ENCODE measurements at regions not wholly inside any gene's neighbourhood (a gene's known extent, or its start where the extent isn't known, plus 50 kb on each side); places are given as distances from the start of the nearest gene placed in this dataset.

DNA sequence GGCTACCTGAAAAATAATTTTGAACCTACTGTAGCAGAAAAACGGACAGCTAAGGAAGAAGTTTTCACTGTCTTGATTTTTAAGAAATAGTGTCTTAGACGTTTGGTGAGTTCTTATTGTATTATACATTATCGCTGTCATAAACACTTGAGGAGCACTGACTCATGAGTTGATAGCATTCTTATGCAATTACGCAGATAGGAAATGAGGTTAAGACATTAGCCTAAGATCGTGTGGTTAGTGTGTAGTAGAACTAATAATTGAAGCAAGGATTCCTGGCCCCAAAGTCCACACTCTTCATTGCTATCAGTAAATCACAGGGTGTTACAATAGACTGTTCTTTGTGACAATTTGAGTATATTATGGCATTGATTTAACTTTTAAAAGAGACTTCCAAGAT lies 238.1 kb downstream of the ARAP2 start:
- ATAC-seq = no peak
- TF ChIP-seq ZNF8 (CRISPR knock-in tag; IDR thresholded peaks at IDR 0.05) = no peak

DNA sequence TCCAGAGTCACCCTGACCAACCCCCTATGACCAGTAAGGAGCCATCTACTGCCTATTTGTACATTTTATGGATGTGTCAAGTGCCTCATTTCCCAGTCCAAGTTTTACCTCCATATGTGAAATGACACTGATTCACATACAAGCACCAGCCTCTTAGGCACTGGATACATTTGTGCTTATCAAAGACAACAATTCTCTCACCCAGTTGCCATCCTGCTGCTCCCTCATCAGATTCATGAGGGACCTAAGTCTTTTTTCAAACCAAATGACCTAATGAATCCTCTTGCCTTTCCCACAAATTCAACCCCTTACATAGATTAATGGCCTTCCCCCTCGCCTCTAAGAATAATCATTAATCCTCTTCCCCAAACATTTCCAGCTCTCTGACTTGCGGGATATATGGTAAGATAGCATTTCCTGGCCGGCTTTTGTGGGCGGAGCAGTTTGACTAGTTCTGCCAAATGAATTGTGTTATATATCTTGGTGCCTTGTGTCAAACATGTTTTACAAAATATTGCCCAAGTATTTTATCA lies 233.9 kb downstream of the ARAP2 start:
- no peak for TF ChIP-seq PPARA (CRISPR knock-in tag; IDR thresholded peaks at IDR 0.05; ENCODE audit: borderline replicate concordance)
- TF ChIP-seq, protein P1, sequence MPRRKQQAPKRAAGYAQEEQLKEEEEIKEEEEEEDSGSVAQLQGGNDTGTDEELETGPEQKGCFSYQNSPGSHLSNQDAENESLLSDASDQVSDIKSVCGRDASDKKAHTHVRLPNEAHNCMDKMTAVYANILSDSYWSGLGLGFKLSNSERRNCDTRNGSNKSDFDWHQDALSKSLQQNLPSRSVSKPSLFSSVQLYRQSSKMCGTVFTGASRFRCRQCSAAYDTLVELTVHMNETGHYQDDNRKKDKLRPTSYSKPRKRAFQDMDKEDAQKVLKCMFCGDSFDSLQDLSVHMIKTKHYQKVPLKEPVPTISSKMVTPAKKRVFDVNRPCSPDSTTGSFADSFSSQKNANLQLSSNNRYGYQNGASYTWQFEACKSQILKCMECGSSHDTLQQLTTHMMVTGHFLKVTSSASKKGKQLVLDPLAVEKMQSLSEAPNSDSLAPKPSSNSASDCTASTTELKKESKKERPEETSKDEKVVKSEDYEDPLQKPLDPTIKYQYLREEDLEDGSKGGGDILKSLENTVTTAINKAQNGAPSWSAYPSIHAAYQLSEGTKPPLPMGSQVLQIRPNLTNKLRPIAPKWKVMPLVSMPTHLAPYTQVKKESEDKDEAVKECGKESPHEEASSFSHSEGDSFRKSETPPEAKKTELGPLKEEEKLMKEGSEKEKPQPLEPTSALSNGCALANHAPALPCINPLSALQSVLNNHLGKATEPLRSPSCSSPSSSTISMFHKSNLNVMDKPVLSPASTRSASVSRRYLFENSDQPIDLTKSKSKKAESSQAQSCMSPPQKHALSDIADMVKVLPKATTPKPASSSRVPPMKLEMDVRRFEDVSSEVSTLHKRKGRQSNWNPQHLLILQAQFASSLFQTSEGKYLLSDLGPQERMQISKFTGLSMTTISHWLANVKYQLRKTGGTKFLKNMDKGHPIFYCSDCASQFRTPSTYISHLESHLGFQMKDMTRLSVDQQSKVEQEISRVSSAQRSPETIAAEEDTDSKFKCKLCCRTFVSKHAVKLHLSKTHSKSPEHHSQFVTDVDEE (CRISPR knock-in tag; IDR thresholded peaks at IDR 0.05) = no peak
- TF ChIP-seq ISL1 (CRISPR knock-in tag; IDR thresholded peaks at IDR 0.05) = no peak
- TF ChIP-seq OSR1 (CRISPR knock-in tag; IDR thresholded peaks at IDR 0.05) = no peak
- no peak for TF ChIP-seq ZNF70 (CRISPR knock-in tag; IDR thresholded peaks at IDR 0.05)
- no peak for TF ChIP-seq ZFP30 (CRISPR knock-in tag; IDR thresholded peaks at IDR 0.05)
- TF ChIP-seq SNAI2 (CRISPR knock-in tag; IDR thresholded peaks at IDR 0.05) = no peak
- no peak for TF ChIP-seq TCF4 (CRISPR knock-in tag; IDR thresholded peaks at IDR 0.05; ENCODE audit: borderline replicate concordance)
- no peak for TF ChIP-seq ZFP3 (CRISPR knock-in tag; IDR thresholded peaks at IDR 0.05)
- TF ChIP-seq TOX (CRISPR knock-in tag; IDR thresholded peaks at IDR 0.05; ENCODE audit: borderline replicate concordance) = no peak
- TF ChIP-seq CSDC2 (CRISPR knock-in tag; IDR thresholded peaks at IDR 0.05) = no peak
- no peak for TF ChIP-seq RARB (CRISPR knock-in tag; IDR thresholded peaks at IDR 0.05)
- TF ChIP-seq ZC3H10 (CRISPR knock-in tag; IDR thresholded peaks at IDR 0.05) = no peak
- TF ChIP-seq ESRRG (CRISPR knock-in tag; IDR thresholded peaks at IDR 0.05) = no peak
- no peak for TF ChIP-seq ZNF8 (CRISPR knock-in tag; IDR thresholded peaks at IDR 0.05)
- TF ChIP-seq, protein P2, sequence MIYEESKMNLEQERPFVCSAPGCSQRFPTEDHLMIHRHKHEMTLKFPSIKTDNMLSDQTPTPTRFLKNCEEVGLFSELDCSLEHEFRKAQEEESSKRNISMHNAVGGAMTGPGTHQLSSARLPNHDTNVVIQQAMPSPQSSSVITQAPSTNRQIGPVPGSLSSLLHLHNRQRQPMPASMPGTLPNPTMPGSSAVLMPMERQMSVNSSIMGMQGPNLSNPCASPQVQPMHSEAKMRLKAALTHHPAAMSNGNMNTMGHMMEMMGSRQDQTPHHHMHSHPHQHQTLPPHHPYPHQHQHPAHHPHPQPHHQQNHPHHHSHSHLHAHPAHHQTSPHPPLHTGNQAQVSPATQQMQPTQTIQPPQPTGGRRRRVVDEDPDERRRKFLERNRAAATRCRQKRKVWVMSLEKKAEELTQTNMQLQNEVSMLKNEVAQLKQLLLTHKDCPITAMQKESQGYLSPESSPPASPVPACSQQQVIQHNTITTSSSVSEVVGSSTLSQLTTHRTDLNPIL (CRISPR knock-in tag; IDR thresholded peaks at IDR 0.05; ENCODE audit: low read depth) = no peak
- no peak for TF ChIP-seq ARNTL (CRISPR knock-in tag; IDR thresholded peaks at IDR 0.05; ENCODE audit: borderline replicate concordance, low read depth)
- TF ChIP-seq, protein P3, sequence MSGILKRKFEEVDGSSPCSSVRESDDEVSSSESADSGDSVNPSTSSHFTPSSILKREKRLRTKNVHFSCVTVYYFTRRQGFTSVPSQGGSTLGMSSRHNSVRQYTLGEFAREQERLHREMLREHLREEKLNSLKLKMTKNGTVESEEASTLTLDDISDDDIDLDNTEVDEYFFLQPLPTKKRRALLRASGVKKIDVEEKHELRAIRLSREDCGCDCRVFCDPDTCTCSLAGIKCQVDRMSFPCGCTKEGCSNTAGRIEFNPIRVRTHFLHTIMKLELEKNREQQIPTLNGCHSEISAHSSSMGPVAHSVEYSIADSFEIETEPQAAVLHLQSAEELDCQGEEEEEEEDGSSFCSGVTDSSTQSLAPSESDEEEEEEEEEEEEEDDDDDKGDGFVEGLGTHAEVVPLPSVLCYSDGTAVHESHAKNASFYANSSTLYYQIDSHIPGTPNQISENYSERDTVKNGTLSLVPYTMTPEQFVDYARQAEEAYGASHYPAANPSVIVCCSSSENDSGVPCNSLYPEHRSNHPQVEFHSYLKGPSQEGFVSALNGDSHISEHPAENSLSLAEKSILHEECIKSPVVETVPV (CRISPR knock-in tag; IDR thresholded peaks at IDR 0.05) = no peak
- no peak for TF ChIP-seq GLIS3 (CRISPR knock-in tag; IDR thresholded peaks at IDR 0.05)
- TF ChIP-seq ZNF565 (CRISPR knock-in tag; conservative IDR thresholded peaks at IDR 0.05; ENCODE audit: low read depth) = no peak
- ATAC-seq = no peak

- ATAC-seq = no peak
- no peak for TF ChIP-seq ARNTL (CRISPR knock-in tag; IDR thresholded peaks at IDR 0.05; ENCODE audit: borderline replicate concordance, low read depth)
- no peak for TF ChIP-seq TCF4 (CRISPR knock-in tag; IDR thresholded peaks at IDR 0.05; ENCODE audit: borderline replicate concordance)
- no peak for TF ChIP-seq PATZ1 (CRISPR knock-in tag; IDR thresholded peaks at IDR 0.05; ENCODE audit: borderline replicate concordance)
- TF ChIP-seq, protein P4, sequence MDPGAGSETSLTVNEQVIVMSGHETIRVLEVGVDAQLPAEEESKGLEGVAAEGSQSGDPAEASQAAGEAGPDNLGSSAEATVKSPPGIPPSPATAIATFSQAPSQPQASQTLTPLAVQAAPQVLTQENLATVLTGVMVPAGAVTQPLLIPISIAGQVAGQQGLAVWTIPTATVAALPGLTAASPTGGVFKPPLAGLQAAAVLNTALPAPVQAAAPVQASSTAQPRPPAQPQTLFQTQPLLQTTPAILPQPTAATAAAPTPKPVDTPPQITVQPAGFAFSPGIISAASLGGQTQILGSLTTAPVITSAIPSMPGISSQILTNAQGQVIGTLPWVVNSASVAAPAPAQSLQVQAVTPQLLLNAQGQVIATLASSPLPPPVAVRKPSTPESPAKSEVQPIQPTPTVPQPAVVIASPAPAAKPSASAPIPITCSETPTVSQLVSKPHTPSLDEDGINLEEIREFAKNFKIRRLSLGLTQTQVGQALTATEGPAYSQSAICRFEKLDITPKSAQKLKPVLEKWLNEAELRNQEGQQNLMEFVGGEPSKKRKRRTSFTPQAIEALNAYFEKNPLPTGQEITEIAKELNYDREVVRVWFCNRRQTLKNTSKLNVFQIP (CRISPR knock-in tag; IDR thresholded peaks at IDR 0.05; ENCODE audit: borderline replicate concordance, low read depth) = no peak
- TF ChIP-seq, protein P3 (CRISPR knock-in tag; IDR thresholded peaks at IDR 0.05) = no peak
- TF ChIP-seq ZFP30 (CRISPR knock-in tag; IDR thresholded peaks at IDR 0.05) = no peak
- TF ChIP-seq RARB (CRISPR knock-in tag; IDR thresholded peaks at IDR 0.05) = no peak
- TF ChIP-seq TOX (CRISPR knock-in tag; IDR thresholded peaks at IDR 0.05; ENCODE audit: borderline replicate concordance) = no peak
- no peak for TF ChIP-seq ZNF565 (CRISPR knock-in tag; conservative IDR thresholded peaks at IDR 0.05; ENCODE audit: low read depth)
- no peak for TF ChIP-seq PPARA (CRISPR knock-in tag; IDR thresholded peaks at IDR 0.05; ENCODE audit: borderline replicate concordance)
- TF ChIP-seq, protein P2 (CRISPR knock-in tag; IDR thresholded peaks at IDR 0.05; ENCODE audit: low read depth) = no peak
- no peak for TF ChIP-seq ESRRG (CRISPR knock-in tag; IDR thresholded peaks at IDR 0.05)
- TF ChIP-seq ZC3H10 (CRISPR knock-in tag; IDR thresholded peaks at IDR 0.05) = no peak
- TF ChIP-seq ZNF8 (CRISPR knock-in tag; IDR thresholded peaks at IDR 0.05) = no peak
- no peak for TF ChIP-seq CSDC2 (CRISPR knock-in tag; IDR thresholded peaks at IDR 0.05)
- TF ChIP-seq ZNF70 (CRISPR knock-in tag; IDR thresholded peaks at IDR 0.05) = no peak
Measured at GRCh38 chr4:36011381-36011780, 232.9 kb downstream of the ARAP2 start.

Data from SK-N-SH treated with all-trans-retinoic acid at 6 μM for 48 hours (cell line).